GM06990 (cell line): ENCODE measurements at regions not wholly inside any gene's neighbourhood (a gene's known extent, or its start where the extent isn't known, plus 50 kb on each side); places are given as distances from the start of the nearest gene placed in this dataset.

Source experiments
- DNase-seq: peaks from one replicate; pipeline ENCODE4 v3.0.0-alpha.2; 2011; ENCODE audit not compliant: insufficient read length; ENCODE audit errors: extremely low read depth
- H3K27me3 ChIP-seq: replicated peaks from 2 replicates; pipeline ENCODE4 v1.6.0; 2011; ENCODE audit warnings: low read length; ENCODE audit not compliant: control insufficient read depth, insufficient read depth
- H3K36me3 ChIP-seq: 2 replicates; pipeline ENCODE4 v1.5.1; 2011; ENCODE audit warnings: low read length; ENCODE audit not compliant: control insufficient read depth, insufficient read depth
- H3K4me3 ChIP-seq: replicated peaks from 2 replicates; pipeline ENCODE4 v1.5.1; 2011; ENCODE audit warnings: low read depth, mild to moderate bottlenecking, control low read depth, low read length
- TF ChIP-seq, protein P1 (sequence below): IDR thresholded peaks from 2 replicates; pipeline ENCODE4 v1.5.1; 2011; ENCODE audit warnings: low read length, control low read depth, mild to moderate bottlenecking, inconsistent platforms; ENCODE audit not compliant: insufficient read depth, poor library complexity, severe bottlenecking

DNA sequence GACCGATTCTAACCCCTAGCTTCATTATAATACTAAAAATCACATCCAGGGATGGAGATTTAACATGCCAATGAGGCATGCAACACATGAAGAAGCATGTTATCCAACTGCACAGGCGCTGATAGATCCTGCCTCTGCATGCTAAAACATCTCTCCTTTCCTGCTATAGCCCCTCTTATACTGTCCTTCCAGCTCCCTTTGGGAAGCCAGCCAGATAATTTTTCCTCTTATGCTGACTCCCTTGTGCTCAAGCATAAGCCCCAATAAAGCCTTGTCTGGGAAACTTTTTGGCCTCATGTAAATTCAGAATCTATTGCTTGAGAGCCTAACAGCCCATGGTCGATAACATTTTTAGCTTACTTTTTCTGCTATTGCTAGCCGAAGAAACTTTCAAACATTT is 404.3 kb downstream of the EPM2A start:
- Histone ChIP-seq H3K27me3 (no peaks in the 10 kb centered on the region), H3K36me3 (no peaks in the 10 kb centered on the region), H3K4me3 (no peak overlapping the region)
- TF ChIP-seq, protein P1, sequence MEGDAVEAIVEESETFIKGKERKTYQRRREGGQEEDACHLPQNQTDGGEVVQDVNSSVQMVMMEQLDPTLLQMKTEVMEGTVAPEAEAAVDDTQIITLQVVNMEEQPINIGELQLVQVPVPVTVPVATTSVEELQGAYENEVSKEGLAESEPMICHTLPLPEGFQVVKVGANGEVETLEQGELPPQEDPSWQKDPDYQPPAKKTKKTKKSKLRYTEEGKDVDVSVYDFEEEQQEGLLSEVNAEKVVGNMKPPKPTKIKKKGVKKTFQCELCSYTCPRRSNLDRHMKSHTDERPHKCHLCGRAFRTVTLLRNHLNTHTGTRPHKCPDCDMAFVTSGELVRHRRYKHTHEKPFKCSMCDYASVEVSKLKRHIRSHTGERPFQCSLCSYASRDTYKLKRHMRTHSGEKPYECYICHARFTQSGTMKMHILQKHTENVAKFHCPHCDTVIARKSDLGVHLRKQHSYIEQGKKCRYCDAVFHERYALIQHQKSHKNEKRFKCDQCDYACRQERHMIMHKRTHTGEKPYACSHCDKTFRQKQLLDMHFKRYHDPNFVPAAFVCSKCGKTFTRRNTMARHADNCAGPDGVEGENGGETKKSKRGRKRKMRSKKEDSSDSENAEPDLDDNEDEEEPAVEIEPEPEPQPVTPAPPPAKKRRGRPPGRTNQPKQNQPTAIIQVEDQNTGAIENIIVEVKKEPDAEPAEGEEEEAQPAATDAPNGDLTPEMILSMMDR: no peak
- DNase-seq: no peak

DNA sequence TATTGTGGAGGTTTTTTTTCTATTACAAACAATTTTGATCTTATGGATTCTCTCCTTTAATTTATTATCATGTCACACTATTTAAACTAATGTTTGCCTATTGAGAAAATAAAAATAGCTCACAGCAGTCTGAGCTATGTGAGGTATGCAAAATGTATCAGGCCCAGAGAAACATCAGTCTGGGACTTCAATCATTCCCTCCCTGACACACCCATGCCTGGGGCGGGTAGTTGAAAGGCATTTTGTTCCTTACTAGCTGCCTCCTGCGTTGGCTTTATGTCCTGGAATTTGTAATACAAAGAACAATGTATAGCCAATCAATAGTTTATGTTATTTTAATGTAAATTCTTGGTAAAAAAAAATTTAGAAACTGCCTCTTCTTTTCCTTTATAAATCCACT is 403.3 kb downstream of the EPM2A start:
- DNase-seq: no peak
- TF ChIP-seq, protein P1: no peak
- Histone ChIP-seq H3K27me3 (no peaks in the 10 kb centered on the region), H3K4me3 (no peak overlapping the region), H3K36me3 (no peaks in the 10 kb centered on the region)

DNA sequence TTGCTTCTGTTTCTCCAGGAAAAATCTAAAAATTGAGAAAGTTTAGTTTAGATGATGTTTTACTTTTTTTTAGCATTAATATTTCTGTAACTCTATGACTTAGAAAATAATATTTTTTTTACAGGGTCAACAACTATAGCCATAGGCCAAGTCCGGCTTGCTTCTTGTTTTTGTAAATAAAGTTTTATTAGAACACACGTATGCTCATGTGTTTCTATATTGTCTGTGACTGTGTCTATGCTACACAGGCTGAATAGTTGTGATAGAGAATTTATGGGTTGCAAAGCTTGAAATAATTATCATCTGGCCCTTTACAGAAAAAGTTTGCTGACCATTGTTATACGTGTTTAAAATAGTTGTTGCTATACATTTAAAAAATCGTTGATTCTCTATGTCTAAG is 399.2 kb downstream of the EPM2A start:
- DNase-seq: no peak
- TF ChIP-seq, protein P1: no peak
- H3K27me3 ChIP-seq: no peaks in the 10 kb centered on the region
- H3K36me3 ChIP-seq: no peaks in the 10 kb centered on the region
- no peak overlapping the region for H3K4me3 ChIP-seq

DNA sequence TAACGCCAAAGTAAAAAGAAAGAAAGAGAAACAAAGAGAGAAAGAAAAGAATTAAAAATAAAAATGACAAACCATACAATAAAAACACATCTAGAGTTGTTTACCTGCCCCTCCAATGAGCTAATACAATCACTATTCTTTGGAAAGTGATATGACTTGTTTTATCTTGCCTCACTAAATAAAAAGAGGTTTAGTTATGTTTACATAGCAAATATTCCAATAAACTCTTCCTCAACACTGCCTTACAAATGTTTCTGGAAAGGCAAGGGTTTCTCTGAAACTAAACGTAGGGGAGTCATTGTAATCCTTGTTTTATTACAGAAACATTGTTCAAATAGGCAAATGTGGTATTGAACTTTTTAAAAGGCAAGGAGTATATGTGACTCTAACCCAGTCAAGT is 396.2 kb downstream of the EPM2A start:
- TF ChIP-seq, protein P1: no peak
- Histone ChIP-seq H3K4me3 (no peak overlapping the region), H3K27me3 (no peaks in the 10 kb centered on the region), H3K36me3 (no peaks in the 10 kb centered on the region)
- DNase-seq: no peak

DNA sequence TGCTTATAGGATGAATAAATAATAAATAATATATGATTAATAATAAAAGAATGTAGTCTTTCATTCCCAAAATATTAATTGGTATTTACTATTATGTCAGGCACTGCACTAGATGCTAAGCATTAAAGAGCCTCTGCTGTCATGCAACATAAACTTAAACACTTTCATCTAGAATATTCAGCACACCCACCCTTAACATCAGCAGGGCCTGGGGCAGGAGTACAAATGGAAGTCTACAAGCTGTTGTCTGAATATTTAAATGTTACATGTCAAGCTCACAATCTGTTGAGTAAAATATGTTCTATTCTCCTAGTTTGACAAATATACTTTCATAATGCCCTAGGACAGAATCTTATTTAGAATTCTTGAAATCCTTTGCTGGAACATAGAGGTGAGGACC is 395.1 kb downstream of the EPM2A start:
- TF ChIP-seq, protein P1: no peak
- Histone ChIP-seq H3K4me3 (no peak overlapping the region), H3K36me3 (no peaks in the 10 kb centered on the region), H3K27me3 (no peaks in the 10 kb centered on the region)
- no peak for DNase-seq

DNA sequence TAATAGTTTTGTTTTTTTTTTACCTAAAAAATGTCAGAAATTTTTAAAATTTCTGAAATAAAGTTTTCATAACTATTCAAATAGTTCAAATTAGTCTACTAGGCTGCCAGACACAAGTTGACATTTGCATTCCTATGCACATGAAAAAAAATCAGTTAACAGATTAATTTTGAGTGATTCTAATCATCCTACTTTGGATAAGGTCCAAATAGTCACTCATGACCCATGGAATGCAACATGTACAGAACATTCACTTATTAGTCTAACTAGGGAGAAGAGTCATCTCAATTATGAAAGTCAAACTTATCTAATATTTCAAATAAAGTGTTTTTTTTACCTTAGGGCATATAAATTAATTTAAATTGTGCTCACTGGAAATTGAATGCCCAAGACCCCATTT is 390.2 kb downstream of the EPM2A start:
- no peak for DNase-seq
- H3K4me3 ChIP-seq: no peak overlapping the region
- TF ChIP-seq, protein P1: no peak

More for the DNA sequence above, 390.2 kb downstream of the EPM2A start:
- Histone ChIP-seq H3K27me3 (no peaks in the 10 kb centered on the region), H3K36me3 (no peaks in the 10 kb centered on the region)
